GM12892 (cell line): ENCODE measurements at regions not wholly inside any gene's neighbourhood (a gene's known extent, or its start where the extent isn't known, plus 50 kb on each side); places are given as distances from the start of the nearest gene placed in this dataset.
"Not testable (repeated sequence)": the region's sequence is repeated elsewhere in the genome, so short reads cannot be mapped to it uniquely, and the experiment has no call there.

ENCODE experiments used
- POLR2A ChIP-seq: IDR thresholded peaks from 2 replicates; pipeline ENCODE4 v1.6.1; 2011; ENCODE audit warnings: low read depth, low read length, control low read depth
- POLR2AphosphoS5 ChIP-seq: IDR thresholded peaks from 2 replicates; pipeline ENCODE4 v1.6.1; 2011; ENCODE audit warnings: low read depth, low read length, control low read depth
- TAF1 ChIP-seq: IDR thresholded peaks from 2 replicates; pipeline ENCODE4 v1.6.1; 2011; ENCODE audit warnings: low read depth, mild to moderate bottlenecking, control low read depth, low read length, borderline replicate concordance

DNA sequence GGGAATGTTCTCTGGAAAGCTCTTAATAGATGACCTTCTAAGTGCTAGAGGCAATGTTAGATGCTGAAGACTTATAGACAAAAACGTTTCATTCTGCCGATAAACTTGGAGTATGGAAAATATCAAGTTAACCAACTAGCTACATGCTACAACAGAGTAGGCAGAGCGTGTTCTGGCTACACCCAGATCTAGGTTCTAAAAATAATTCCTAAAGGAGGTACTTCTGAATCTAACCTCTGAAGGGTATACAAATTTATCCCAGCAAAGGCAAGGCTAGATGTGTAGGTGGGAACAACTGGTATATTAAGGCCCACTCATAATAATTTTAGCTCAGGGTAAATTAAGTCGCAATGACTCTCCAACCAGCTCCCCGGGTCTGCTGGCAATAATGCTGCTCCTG lies 173.1 kb upstream of the NBPF9 start:
- TF ChIP-seq POLR2AphosphoS5, TAF1, POLR2A: not testable (repeated sequence)
